GM10248 (cell line): ENCODE measurements at regions not wholly inside any gene's neighbourhood (a gene's known extent, or its start where the extent isn't known, plus 50 kb on each side); places are given as distances from the start of the nearest gene placed in this dataset.

Experiments
- CTCF ChIA-PET: fragments of 300-600 bp; sonication (Branson Sonifier 250); formaldehyde crosslinking; extraction: SDS; loops from one replicate; lab custom pipeline; 2021; ENCODE audit warnings: antibody characterized with exemption; lab: Yijun Ruan, JAX
- POLR2A ChIA-PET: fragments of 350-650 bp; sonication (Branson Sonifier 250); formaldehyde crosslinking; extraction: SDS; loops from one replicate; lab custom pipeline; 2020; ENCODE audit warnings: antibody characterized with exemption; lab: Yijun Ruan, JAX
- DNase-seq: peaks from one replicate; pipeline ENCODE4 v3.0.0; 2012; ENCODE audit errors: extremely low spot score
- TF ChIP-seq, protein P1 (sequence below): IDR thresholded peaks from 2 replicates; pipeline ENCODE4 v1.5.1; 2012; ENCODE audit warnings: mild to moderate bottlenecking, low read depth; ENCODE audit errors: extremely low read depth, missing control alignments, control extremely low read depth

- TF ChIP-seq, protein P1, sequence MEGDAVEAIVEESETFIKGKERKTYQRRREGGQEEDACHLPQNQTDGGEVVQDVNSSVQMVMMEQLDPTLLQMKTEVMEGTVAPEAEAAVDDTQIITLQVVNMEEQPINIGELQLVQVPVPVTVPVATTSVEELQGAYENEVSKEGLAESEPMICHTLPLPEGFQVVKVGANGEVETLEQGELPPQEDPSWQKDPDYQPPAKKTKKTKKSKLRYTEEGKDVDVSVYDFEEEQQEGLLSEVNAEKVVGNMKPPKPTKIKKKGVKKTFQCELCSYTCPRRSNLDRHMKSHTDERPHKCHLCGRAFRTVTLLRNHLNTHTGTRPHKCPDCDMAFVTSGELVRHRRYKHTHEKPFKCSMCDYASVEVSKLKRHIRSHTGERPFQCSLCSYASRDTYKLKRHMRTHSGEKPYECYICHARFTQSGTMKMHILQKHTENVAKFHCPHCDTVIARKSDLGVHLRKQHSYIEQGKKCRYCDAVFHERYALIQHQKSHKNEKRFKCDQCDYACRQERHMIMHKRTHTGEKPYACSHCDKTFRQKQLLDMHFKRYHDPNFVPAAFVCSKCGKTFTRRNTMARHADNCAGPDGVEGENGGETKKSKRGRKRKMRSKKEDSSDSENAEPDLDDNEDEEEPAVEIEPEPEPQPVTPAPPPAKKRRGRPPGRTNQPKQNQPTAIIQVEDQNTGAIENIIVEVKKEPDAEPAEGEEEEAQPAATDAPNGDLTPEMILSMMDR = no peak
- DNase-seq = no peak
- ChIA-PET CTCF (interaction anchor here (2.0 kb wide), 1 partner anchor 9 kb away, joined by 4 read pairs; no protein-coding TSS in a partner anchor), POLR2A (no interaction called here)
Measured at GRCh38 chr6:88301256-88301655, 135.1 kb upstream of the CNR1 start.

DNA sequence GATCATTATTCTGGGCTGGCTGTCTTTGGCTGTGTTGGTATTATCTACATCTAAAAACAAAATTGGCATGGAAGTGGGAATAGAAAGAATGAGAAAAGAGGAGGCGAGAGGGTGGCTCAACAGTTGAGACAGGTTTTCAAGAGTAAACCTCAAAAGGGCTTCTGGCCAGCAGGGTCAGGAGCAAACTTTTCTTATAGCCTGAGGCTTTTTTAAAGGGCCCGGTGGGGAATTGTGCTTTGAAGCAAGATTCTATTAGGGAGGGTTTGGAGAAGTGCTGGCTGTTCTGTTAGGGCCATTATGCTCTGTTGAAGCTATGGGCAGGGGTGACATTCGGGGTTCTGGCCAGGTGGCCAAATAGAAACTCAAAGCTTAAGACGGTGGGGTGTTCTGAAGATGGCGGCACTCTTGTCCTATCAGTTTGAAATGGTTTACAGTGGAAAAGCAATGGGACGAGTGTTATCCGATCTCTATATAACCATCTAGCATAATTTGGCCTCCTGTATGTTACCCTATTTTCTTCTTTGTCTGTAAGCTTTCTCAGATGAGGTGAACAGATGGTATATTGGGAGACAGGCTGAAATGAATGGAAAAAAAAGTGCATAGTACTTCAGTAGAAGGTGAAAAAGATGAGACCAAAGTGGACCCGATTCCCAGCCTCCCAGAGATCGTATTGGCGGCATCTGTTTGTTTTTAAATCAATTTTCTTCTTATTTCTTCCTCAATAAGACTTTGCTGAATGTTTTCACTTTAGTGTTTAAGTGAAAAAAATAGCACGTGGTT lies 132.1 kb upstream of the CNR1 start:
- CTCF ChIA-PET = no interaction called here
- TF ChIP-seq, protein P1 = no peak
- DNase-seq = no peak
- POLR2A ChIA-PET = no interaction called here

DNA sequence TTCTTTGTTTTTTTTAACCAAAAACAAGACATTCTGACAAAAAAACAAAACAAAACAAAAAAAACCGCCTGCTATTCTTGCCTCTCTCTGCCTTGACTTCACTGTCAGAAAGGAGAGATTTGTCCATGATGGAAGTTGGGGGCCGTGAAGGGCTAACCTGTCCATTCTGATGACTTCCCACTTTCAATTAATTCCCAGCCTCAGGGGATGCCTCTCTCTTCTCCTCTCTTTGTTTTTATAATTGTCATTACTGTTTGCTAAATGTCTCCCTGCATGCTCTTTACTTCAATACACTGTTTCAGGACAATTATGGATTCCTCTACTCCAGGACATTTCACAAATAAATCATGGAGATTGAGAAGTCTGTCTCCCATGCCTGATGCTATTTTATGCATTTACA lies 130.5 kb upstream of the CNR1 start:
- ChIA-PET CTCF (no interaction called here), POLR2A (no interaction called here)
- TF ChIP-seq, protein P1 = no peak

GRCh38 chr6:88295663-88296062 lies 129.5 kb upstream of the CNR1 start:
- DNase-seq = no peak
- POLR2A ChIA-PET = no interaction called here
- TF ChIP-seq, protein P1 = no peak
- CTCF ChIA-PET = no interaction called here

More for the DNA sequence above, 130.5 kb upstream of the CNR1 start:
- no peak for DNase-seq

- no peak for DNase-seq
- CTCF ChIA-PET = interaction anchor here (0.8 to 1.0 kb wide), 2 partner anchors 17 to 20 kb away, joined by 3 read pairs; no protein-coding TSS in a partner anchor
Measured at GRCh38 chr6:88294702-88295101, 128.6 kb upstream of the CNR1 start.

DNA sequence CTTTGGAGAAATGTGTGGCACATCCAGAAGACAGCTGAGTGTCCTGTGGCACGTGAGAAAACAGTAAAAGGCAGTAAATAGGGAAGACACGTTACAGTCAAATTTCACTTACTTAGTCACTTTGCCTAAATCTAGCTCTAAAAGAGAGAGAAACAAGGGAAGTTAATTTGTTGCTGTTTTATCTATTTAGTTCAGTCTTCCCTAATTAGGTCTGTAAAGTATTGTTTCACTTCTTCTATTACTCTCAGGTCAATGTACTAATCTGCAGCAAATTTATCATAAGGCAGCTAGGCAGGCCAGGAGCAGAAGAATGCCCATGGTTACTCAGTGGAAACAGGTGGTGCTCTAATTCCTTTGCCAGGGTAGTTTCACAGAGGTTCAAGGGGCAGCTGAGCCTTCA lies 124.3 kb upstream of the CNR1 start:
- ChIA-PET CTCF (no interaction called here), POLR2A (no interaction called here)
- DNase-seq = no peak
- TF ChIP-seq, protein P1 = no peak

More at GRCh38 chr6:88294702-88295101, 128.6 kb upstream of the CNR1 start:
- POLR2A ChIA-PET = no interaction called here
- TF ChIP-seq, protein P1 = no peak
